Activated CD4-positive, alpha-beta T cell treated with anti-CD3 and anti-CD28 coated beads, Interleukin-10, Interleukin-2, amounts not matched to agents 100 ng/mL and 50 ng/mL, durations not matched to agents 16 hours and 8 hours (primary cell): ENCODE measurements at regions not wholly inside any gene's neighbourhood (a gene's known extent, or its start where the extent isn't known, plus 50 kb on each side); places are given as distances from the start of the nearest gene placed in this dataset.
"Not testable (repeated sequence)": the region's sequence is repeated elsewhere in the genome, so short reads cannot be mapped to it uniquely, and the experiment has no call there.

Experiments
- DNase-seq: peaks from one replicate; pipeline ENCODE4 v3.0.0-alpha.2; 2020

- no peak for DNase-seq
Observed at GRCh38 chr7:79531905-79532664, 78.6 kb upstream of the MAGI2 start.

- no peak for DNase-seq
Observed at GRCh38 chr7:79531116-79531515, 77.6 kb upstream of the MAGI2 start.

- no peak for DNase-seq
Observed at GRCh38 chr7:79529881-79530235, 76.4 kb upstream of the MAGI2 start.

DNA sequence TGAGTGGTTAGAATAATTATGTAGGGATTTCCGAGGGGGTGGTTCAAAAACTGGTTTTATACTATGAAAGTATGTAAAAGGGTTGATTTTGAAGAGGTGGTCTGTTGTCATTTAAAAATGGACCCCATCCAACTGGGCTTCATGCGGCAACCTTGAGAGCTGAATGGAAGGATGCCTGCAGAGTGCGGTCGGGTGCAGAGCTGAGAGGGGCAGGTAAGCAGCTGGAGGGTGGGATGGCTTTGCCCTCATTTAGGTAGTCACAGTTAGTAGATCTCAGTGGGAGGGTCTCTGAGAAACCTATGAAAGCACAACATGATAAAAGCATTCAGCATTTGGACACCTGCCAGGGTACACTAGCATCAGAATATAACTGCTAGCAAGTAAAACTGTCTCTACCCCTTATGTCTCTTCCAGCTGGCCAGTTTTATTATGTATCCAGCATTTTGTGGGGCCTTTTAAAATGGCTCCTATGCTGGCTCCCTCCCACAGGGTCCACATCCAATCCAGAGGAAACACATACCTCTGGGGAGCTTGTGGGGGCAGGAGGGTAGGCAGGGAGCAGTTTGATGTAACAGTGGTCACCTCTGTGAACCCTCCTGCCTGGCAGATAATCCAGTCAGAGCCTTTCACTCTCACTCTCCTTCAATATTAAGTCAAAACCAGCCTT is 75.9 kb upstream of the MAGI2 start:
- no peak for DNase-seq

DNA sequence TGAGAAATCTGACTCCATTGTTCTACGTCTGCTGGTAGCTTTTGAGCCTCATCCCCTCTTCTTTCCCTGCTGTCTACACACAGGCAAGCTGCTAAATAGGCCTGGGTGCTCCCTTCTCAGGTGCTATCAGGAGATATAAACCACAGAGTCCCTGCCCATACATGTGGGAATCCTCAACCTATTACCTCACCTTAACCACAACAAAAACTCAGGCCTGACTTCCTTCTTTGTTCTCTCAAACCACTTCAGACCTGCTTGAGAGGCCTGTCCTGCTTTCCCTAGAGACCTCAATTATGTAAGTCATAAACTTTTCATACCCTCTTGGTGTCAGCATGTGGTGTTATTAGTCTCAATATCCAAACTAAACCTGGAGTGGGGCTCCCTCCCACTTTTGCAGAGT is 75.0 kb upstream of the MAGI2 start:
- no peak for DNase-seq

DNA sequence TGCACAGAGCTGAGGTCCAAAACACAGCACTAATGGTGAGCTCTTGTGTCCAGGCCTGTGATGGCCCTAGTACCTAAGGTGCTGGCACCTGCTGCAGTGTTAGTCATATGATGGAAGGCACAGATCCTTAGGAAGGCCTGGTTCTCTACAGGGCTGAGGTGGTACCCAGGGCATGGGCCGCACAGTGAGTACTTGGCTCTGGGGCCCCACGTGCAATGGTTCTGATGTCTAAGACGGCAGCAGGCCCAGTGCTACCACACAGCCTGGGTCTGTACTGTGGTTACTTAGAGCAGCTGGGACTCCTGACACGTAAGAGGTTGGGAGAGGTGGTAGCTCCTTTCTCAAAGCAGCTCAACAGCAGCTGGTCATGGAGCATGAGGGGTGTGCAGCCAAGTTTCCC is 70.6 kb upstream of the MAGI2 start:
- DNase-seq, result no peak

- no peak for DNase-seq
Observed at GRCh38 chr7:79523436-79523835, 70.0 kb upstream of the MAGI2 start.

- DNase-seq, result no peak
Observed at GRCh38 chr7:79520543-79520942, 67.1 kb upstream of the MAGI2 start.

DNA sequence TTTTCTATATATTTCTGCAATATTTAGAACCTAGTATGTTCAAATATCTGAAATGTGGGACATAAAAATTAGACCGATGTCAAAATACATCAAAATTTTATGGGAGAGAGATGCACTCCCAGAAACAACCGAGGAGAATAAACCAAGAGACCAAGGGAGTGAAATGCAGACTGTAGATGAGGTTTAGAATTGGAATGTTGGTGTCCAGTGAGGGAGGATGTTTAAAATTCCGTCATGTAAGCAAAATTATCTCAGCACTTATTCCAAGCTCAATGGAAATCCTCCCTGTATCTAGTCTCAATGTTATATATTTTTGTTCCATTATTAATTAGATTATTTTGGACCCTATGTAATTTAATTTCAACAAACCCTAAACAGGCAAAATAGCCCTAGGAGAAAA is 61.9 kb upstream of the MAGI2 start:
- no peak for DNase-seq

- no peak for DNase-seq
Observed at GRCh38 chr7:79513261-79513660, 59.8 kb upstream of the MAGI2 start.

DNA sequence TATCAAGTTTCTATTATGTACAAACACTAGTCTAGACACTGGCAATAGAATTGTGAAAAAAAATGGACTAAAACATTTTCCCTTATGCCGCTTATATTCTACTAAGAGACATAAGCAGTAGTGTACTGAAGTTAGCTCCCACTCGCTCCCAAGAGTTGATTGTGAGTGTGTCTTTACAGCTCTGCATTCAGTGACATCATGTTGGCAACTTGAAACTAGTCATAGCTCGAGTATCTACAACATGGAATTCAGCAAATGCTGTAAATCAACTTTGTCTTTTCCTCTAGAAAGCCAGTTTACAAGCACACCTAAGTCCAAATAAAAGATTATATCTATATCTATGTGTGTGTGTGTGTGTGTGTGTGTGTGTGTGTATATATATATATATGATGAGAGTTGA is 58.8 kb upstream of the MAGI2 start:
- no peak for DNase-seq

DNA sequence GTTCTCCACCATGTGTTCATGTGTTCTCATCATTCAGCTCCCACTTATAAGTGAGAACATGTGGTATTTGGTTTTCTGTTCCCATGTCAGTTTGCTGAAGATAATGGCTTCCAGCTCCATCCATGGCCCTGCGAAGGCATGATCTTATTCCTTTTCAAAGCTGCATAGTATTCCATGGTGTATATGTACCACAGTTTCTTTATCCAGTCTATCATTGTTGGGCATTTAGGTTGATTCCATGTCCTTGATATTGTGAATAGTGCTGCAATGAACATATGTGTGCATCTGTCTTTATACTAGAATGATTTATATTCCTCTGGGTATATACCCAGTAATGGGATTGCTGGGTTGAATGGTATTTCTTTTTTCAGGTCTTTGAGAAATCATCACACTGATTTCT is 57.6 kb upstream of the MAGI2 start:
- DNase-seq, result not testable (repeated sequence)

DNA sequence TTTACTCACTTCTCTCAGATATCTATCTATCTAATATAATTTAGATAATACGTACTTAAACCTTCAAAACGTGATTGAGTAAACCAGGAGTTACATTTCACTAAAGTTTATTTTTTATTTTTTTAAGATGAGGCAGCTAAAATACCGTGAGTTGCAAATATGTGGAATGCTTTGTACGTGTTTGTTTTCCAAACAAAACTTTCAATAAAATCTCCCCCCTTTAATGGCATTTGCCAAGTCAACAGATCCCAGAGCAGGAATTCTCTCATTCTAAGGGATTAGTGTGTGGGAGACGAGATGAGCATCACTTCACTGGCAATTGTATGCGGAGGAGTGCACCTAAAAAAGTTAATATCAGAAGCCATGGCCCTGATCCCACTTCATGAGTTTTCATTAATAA is 53.7 kb upstream of the MAGI2 start:
- no peak for DNase-seq

GRCh38 chr7:79506481-79506880 is 53.0 kb upstream of the MAGI2 start:
- DNase-seq, result no peak

DNA sequence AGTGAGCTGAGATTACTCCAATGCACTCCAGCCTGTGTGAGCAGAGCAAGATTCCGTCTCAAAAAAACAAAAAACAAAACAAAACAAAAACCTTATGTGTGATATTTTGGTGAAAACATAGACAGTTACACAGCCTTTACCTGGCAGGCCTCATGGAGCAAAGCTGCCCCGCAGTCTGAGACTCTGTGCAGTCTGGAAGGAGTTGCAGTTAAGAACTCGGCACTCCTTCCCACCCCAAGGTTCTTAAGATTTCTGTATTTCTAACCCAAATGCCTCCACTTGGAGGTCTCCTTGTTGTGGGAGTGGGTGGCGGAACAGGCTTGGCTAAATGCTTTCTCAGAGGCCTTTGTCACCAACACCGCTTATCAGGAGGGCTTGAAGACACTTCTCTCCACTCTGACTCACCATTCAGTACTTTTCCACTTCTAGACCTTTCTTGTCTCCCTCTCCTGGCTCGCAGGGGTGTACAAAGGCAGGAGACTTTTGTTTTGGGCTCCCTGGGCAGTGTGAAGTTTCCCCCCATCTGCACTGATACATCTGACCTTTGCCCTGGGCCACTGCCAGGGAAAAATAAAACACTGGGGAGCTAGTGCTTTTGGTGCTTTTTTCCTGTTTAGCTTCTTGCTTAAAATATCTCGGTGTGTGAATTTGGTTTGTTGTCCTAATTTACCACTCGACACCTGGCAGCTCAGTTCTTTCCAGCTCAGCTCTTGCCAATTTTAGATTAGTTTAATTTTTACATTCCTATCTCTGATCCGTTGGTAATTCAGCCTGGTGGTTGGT is 51.3 kb upstream of the MAGI2 start:
- DNase-seq, result no peak
